ENCODE measurements at regions not wholly inside any gene's neighbourhood (a gene's known extent, or its start where the extent isn't known, plus 50 kb on each side); places are given as distances from the start of the nearest gene placed in this dataset.

DNA sequence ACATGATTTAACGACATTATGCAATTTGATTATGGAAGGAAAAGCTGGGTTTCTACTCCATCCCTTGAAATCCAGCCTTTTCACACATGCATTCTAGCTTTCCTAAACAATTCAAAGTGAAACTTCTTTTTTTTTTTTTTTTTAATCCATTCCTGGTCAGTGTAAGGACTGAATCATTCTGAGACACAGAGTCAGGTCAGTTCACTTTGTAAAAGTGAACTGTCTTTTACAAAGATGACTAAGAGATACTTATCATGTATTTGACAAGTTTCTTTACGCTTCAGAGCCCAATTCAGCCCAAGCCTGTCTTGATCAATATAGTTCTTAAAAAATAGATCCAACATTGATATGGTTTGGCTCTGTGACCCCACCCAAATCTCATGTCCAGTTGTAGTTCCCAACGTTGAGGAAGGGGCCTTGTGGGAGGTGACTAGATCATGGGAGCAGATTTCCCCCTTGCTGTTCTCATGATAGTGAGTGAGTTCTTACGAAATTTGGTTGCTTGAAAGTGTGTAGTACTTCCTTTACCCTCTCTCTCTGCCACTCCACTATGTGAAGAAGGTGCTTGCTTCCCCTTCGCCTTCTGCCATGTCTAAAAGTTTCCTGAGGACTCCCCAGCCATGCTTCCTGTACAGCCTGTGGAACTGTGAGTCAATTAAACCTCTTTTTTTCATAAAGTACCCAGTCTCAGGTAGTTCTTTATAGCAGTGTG, 345.6 kb upstream of the THBS1 start:
- Histone ChIP-seq H3F3A (ENCODE audit: insufficient read depth) (no peaks in the 10 kb centered on the region), H3K4me2 (ENCODE audit: low read depth, low read length, poor library complexity, severe bottlenecking) (no peak overlapping the region), H2AFZ (ENCODE audit: low read depth, low read length, severe bottlenecking) (no peak overlapping the region), H3K9me2 (replicated peaks; ENCODE audit: insufficient read depth, low read length) (no peaks in the 10 kb centered on the region), H3K27ac (ENCODE audit: low read depth, low read length) (no peak overlapping the region), H3K4me3 (ENCODE audit: insufficient read depth, low read length, poor library complexity, severe bottlenecking) (no peak overlapping the region), H3K36me3 (ENCODE audit: low read length) (no peaks in the 10 kb centered on the region), H4K20me1 (ENCODE audit: low read depth, low read length) (no peaks in the 10 kb centered on the region), H3K27me3 (ENCODE audit: low read length) (no peaks in the 10 kb centered on the region), H3K9me3 (ENCODE audit: insufficient read depth, low read length) (no peaks in the 10 kb centered on the region), H3K9ac (ENCODE audit: low read length) (no peak overlapping the region), H3K79me2 (ENCODE audit: insufficient read depth, low read length) (no peaks in the 10 kb centered on the region)
- no peak for TF ChIP-seq EZH2phosphoT487 (conservative IDR thresholded peaks at IDR 0.05; ENCODE audit: low read length)
- TF ChIP-seq, protein P1, sequence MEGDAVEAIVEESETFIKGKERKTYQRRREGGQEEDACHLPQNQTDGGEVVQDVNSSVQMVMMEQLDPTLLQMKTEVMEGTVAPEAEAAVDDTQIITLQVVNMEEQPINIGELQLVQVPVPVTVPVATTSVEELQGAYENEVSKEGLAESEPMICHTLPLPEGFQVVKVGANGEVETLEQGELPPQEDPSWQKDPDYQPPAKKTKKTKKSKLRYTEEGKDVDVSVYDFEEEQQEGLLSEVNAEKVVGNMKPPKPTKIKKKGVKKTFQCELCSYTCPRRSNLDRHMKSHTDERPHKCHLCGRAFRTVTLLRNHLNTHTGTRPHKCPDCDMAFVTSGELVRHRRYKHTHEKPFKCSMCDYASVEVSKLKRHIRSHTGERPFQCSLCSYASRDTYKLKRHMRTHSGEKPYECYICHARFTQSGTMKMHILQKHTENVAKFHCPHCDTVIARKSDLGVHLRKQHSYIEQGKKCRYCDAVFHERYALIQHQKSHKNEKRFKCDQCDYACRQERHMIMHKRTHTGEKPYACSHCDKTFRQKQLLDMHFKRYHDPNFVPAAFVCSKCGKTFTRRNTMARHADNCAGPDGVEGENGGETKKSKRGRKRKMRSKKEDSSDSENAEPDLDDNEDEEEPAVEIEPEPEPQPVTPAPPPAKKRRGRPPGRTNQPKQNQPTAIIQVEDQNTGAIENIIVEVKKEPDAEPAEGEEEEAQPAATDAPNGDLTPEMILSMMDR (IDR thresholded peaks at IDR 0.05; ENCODE audit: insufficient read depth, low read length, poor library complexity, severe bottlenecking) = no peak

GRCh38 chr15:39236375-39236774, 344.5 kb upstream of the THBS1 start:
- H3K36me3 ChIP-seq (ENCODE audit: low read length) = no peaks in the 10 kb centered on the region
- no peak overlapping the region for H3K9ac ChIP-seq (ENCODE audit: low read length)
- H3K4me3 ChIP-seq (ENCODE audit: insufficient read depth, low read length, poor library complexity, severe bottlenecking) = no peak overlapping the region
- H3K27me3 ChIP-seq (ENCODE audit: low read length) = no peaks in the 10 kb centered on the region
- no peaks in the 10 kb centered on the region for H3K79me2 ChIP-seq (ENCODE audit: insufficient read depth, low read length)
- H2AFZ ChIP-seq (ENCODE audit: low read depth, low read length, severe bottlenecking) = no peak overlapping the region
- H4K20me1 ChIP-seq (ENCODE audit: low read depth, low read length) = no peaks in the 10 kb centered on the region
- no peak for TF ChIP-seq EZH2phosphoT487 (conservative IDR thresholded peaks at IDR 0.05; ENCODE audit: low read length)
- TF ChIP-seq, protein P1 (IDR thresholded peaks at IDR 0.05; ENCODE audit: insufficient read depth, low read length, poor library complexity, severe bottlenecking) = no peak
- H3K27ac ChIP-seq (ENCODE audit: low read depth, low read length) = no peak overlapping the region
- H3F3A ChIP-seq (ENCODE audit: insufficient read depth) = no peaks in the 10 kb centered on the region
- no peak overlapping the region for H3K4me2 ChIP-seq (ENCODE audit: low read depth, low read length, poor library complexity, severe bottlenecking)
- H3K9me2 ChIP-seq (replicated peaks; ENCODE audit: insufficient read depth, low read length) = no peaks in the 10 kb centered on the region
- no peaks in the 10 kb centered on the region for H3K9me3 ChIP-seq (ENCODE audit: insufficient read depth, low read length)

- no peaks in the 10 kb centered on the region for H4K20me1 ChIP-seq (ENCODE audit: low read depth, low read length)
- H3K4me2 ChIP-seq (ENCODE audit: low read depth, low read length, poor library complexity, severe bottlenecking) = no peak overlapping the region
- H3K9me2 ChIP-seq (replicated peaks; ENCODE audit: insufficient read depth, low read length) = no peaks in the 10 kb centered on the region
- no peaks in the 10 kb centered on the region for H3F3A ChIP-seq (ENCODE audit: insufficient read depth)
- H3K9ac ChIP-seq (ENCODE audit: low read length) = no peak overlapping the region
- H3K4me3 ChIP-seq (ENCODE audit: insufficient read depth, low read length, poor library complexity, severe bottlenecking) = no peak overlapping the region
- H3K79me2 ChIP-seq (ENCODE audit: insufficient read depth, low read length) = no peaks in the 10 kb centered on the region
- no peaks in the 10 kb centered on the region for H3K27me3 ChIP-seq (ENCODE audit: low read length)
- no peaks in the 10 kb centered on the region for H3K9me3 ChIP-seq (ENCODE audit: insufficient read depth, low read length)
- no peaks in the 10 kb centered on the region for H3K36me3 ChIP-seq (ENCODE audit: low read length)
- TF ChIP-seq EZH2phosphoT487 (conservative IDR thresholded peaks at IDR 0.05; ENCODE audit: low read length) = no peak
- TF ChIP-seq, protein P1 (IDR thresholded peaks at IDR 0.05; ENCODE audit: insufficient read depth, low read length, poor library complexity, severe bottlenecking) = no peak
- H3K27ac ChIP-seq (ENCODE audit: low read depth, low read length) = no peak overlapping the region
- H2AFZ ChIP-seq (ENCODE audit: low read depth, low read length, severe bottlenecking) = no peak overlapping the region
Observed at GRCh38 chr15:39238443-39238842, 342.4 kb upstream of the THBS1 start.

All from SU-DHL-6 (cell line).